Activated CD8-positive, alpha-beta memory T cell treated with anti-CD3 and anti-CD28 coated beads, Interleukin-2, amount 50 U/mL, for 4 hours (primary cell): ENCODE measurements at regions not wholly inside any gene's neighbourhood (a gene's known extent, or its start where the extent isn't known, plus 50 kb on each side); places are given as distances from the start of the nearest gene placed in this dataset.
"Not testable (repeated sequence)": the region's sequence is repeated elsewhere in the genome, so short reads cannot be mapped to it uniquely, and the experiment has no call there.

Experiments
- DNase-seq: peaks from one replicate; pipeline ENCODE4 v3.0.0-alpha.2; 2020

DNA sequence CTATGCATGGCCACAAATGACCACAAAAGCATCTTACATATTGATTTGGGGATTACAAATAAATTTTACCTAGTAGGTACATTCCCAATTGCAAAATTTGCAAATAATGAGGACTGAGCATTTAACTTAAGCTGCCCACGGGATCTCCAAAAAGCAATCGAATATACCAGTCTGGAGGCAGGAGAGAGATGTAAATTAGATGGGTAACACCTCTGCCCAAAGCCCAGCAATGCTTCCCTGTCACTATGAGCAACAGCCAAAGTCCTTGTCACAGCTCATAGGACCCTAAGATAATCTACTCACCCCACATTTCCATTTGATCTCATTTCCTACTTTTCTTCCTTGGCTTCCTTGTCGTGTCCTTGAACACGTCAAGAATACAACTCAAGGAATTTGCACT, 172.2 kb downstream of the SUCLG1 start:
- DNase-seq: no peak

GRCh38 chr2:84285056-84285747, 173.9 kb downstream of the SUCLG1 start:
- no peak for DNase-seq

- DNase-seq: no peak
These were observed 175.6 kb downstream of the SUCLG1 start for GRCh38 chr2:84283506-84283905.

DNA sequence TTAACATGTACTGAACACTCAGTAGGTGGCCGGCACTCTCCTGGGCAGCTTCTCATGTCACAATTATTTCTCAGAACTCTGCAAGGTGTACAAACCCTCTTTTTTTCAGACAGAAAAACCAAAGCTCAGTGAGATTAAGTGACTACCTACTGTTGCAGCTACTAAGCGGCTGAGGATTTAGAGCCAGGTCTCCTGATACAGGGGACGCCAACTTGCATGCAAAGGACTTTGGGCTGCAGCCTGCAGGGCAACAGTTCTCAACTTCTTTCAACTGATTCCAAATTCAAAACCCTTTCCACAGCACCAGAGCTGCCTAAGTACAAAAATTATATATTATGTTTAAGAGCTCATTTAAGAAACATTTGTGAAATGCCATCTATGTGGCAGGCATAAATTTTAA, 177.6 kb downstream of the SUCLG1 start:
- DNase-seq: no peak

- DNase-seq: no peak
These were observed 178.2 kb downstream of the SUCLG1 start for GRCh38 chr2:84280873-84281272.

- DNase-seq: no peak
These were observed 180.7 kb downstream of the SUCLG1 start for GRCh38 chr2:84278386-84278785.

GRCh38 chr2:84276590-84277255, 182.4 kb downstream of the SUCLG1 start:
- DNase-seq: no peak

GRCh38 chr2:84273406-84273805, 185.7 kb downstream of the SUCLG1 start:
- DNase-seq: no peak

DNA sequence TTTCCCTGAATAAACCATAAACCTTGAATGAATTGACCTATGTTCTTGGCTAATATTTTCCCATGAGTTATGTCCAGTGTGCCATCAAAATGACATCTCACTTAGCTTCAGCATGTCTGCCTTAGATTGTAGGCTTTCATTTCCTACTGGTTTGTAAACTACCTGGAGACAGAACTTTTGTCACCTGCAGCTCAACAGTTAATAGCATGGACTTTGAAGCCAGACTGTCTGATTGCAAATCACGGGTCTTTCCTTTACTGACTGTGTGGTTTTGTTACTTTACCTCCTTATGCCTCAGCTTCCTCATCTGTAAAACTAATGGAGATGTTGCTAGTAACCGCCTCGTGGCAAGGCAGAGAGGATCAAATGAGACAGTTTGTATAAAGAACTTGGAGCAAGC, 187.1 kb downstream of the SUCLG1 start:
- no peak for DNase-seq

DNA sequence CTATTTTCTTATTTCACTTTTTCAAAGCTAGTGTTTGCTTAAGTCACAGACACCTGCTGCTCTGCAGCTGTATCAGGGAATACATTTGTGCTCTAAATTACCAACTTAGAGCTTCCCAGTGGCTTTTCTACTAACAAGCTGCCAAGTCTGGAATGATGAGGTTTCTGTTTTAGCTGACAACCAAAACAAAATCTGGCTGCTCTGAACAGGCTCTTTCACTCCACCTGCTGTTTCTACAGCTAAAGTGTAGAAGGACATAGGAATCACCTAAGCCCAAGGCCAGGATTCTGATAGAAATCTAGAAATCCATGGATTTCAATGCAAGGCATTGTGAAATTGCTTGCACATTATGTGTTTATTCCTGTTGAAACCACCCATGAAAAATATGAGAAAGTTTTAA, 201.2 kb downstream of the SUCLG1 start:
- no peak for DNase-seq

DNA sequence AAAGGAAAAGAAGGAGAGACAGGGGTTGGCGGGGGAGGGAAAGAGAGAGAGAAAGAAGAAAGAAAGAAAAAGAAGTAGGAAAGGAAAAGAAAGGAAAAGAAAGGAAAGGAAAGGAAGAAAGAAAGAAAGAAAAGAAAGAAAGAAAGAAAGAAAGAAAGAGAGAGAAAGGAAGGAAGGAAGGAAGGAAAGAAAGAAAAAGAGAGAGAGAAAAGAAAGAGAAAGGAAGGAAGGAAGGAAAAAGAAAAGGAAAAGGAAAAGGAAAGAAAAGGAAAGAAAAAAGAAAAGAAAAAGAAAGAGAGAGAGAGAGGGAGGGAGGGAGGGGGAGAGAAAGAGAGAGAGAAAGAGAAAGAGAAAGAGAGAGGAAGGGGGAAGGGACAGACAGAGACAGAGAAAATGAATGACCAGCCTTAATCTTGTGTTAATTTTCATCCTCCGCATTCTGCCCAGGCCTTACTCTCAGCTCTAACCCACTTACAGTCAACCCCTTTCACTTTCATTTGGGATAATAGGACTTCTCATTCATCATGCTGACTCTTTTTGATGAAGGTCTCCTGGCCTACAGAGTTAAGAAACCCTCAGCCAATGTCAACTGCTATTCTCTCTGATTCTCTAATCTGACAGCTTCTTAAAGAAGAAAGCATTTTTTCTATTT, 207.3 kb downstream of the SUCLG1 start:
- DNase-seq: no peak

GRCh38 chr2:84249140-84249539, 209.9 kb downstream of the SUCLG1 start:
- DNase-seq: no peak

DNA sequence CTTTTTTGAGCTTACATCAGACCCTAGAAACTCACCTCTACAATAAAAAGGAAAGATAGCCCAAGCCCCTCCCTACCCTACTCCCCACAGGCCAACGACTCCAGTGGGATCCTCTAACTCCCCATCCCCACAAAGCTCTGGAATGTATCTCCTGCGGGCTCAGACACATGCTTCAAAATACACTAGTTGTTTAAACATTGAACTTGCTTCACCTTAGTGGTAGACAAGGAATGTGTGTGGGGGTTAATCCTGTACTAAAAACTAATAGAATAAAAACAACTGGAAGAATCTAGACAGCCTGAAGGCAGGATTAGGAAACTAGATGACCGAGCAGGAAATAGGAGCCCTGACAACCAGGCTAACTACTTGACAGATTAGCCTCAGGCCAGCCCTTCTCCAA, 211.5 kb downstream of the SUCLG1 start:
- DNase-seq: no peak

DNA sequence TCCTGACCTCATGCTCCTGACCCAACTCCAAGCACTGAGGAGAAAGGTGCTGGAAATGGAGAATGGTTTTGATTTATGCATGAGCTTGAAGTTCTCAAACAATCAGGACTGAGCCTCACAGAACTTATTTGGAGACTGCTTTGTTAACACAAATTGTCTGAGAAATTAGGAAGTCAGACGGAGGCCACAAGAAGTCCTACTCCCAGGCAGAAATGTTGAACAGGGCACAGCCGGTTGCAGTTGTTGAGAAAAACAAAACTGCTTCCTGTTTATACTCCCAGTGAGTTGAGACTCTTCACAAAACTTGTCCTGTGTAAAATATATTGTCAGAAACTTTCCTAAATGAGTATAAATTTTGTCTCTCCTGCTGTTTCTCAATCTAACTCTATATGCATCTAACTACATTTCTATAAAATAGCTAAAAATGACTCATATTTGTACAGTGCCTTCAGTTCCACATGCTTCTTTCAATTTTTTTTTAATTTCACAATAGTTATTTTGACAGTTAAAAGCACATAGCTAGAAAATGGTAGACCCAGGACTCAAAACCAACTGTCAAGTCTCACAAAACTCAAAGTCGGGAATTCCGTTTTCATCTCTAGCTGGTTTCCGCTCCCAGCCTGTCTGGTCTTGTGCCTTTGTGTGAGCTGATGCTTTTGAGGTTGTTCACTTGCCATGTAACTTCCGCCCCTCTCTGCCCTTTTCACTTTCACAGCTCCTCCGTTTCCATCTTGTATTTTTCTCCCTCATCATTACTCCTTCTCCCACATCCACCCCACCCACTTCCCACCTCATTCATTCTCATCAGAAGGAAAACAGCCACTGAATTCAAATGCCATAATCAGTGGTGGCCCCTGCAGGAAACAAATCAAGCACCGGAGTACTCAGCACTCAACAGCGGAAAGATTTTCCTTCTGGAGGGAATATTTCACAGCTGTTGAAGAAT, 215.0 kb downstream of the SUCLG1 start:
- DNase-seq: no peak

GRCh38 chr2:84238907-84239306, 220.2 kb downstream of the SUCLG1 start:
- no peak for DNase-seq

GRCh38 chr2:84236288-84236687, 222.8 kb downstream of the SUCLG1 start:
- no peak for DNase-seq

DNA sequence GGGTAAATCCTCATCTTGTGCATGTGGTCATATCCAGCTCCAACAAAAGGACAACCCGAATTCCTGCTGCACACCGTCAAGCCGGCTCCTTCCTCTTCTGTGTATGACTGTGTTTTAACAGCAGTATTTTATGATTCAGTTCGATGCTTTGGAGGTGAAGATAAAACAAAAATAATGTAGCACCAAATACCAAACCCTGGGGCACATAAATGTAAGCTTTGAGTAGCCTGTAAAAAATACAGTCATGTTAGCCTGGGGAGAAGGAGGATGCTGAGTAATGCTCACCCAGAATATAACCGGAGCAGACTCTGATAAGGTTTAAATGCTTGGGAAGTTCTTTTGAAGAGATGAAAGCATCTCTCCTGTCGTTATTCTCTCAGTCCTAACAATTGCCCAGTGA, 225.0 kb downstream of the SUCLG1 start:
- no peak for DNase-seq

DNA sequence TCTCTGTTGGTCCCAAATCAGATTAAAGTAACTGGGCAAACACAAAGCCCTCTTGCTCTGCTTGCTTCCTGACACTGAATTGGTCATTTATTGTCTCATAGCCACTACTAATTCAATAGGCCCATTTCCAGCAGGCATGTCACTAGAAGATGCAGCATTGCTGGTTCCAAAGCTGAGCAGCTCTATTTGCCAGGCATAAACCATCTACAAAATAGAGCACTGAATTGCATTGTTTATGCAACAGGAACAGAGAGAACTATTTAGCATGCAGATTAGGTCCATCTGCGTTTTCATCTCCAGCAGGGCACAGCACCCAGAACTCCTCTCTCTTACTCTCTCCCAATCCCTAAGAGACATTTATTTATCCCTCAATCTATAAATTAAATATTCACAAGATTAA, 227.6 kb downstream of the SUCLG1 start:
- DNase-seq: no peak

- DNase-seq: no peak
These were observed 235.0 kb downstream of the SUCLG1 start for GRCh38 chr2:84224121-84224520.

DNA sequence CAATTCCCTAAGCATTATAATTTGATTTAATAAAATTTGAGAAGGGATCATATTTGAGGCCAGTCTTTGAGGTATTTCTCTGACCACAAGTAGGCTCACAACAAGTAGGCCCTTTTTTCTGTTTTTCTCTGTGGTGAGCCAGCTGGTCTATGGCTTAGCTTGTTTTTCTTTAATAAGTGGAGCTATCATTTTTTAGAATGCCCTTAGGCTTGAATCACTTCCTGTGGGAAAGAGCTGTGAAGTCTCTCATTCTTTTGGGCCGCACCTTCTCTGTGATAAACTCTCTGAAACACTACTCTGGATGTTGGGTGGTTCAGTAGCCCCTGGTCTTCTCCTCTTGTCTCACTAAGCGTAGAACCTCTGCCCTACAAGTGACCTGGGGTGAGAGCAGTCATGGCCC, 235.9 kb downstream of the SUCLG1 start:
- DNase-seq: no peak

DNA sequence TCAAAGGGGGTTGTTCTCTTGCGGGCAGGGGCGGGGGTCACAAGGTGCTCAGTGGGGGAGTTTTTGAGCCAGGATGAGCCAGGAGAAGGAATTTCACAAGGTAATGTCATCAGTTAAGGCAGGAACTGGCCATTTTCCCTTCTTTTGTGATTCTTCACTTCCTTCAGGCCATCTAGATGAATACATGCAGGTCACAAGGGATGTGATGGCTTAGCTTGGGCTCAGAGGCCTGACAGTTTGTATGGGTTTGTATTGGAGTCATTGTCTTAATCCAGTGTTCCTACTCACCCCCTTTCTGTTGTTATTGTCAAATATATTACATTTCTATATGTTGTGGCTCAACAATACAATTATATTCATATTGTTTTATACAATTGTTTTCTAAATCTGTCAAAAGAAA, 238.0 kb downstream of the SUCLG1 start:
- not testable (repeated sequence) for DNase-seq

DNA sequence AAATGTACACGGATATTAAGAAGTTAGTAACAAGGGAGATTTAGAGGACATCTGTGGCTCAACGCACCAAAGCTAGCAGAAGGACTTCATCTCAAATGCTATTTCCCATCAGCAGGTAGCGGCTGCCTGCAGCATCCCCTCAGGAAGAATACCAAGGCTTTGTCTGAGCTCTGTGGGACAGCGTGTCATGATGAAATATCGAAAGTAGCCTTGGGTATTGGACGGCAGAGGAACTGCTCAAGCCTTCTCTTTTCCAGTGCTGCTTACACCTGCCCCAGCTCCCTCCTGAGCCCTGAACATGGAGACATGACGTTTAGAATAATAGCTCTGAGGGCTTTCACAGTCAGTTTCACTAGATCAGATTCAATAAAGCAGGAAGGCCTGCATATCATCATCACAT, 241.6 kb downstream of the SUCLG1 start:
- DNase-seq: no peak

DNA sequence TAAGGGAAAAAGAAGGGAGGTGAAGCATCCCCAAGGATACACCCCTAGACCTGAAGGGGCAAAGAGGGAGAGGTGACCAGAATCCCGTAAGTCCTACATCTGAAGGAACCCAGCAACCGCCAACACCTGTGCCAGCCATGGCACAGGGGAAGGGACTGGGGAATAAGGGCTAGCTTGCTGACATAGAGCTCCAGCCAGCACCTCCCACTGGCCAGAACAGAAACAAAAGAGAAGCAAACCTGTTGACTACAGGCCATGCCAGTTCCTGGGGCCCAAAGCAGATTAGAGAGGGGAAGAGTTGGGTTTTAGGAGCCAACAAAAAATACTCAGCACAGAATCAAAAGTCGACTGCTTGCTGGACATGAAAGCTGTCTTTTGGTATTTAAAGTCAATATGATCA, 244.6 kb downstream of the SUCLG1 start:
- no peak for DNase-seq
